ENCODE measurements at regions not wholly inside any gene's neighbourhood (a gene's known extent, or its start where the extent isn't known, plus 50 kb on each side); places are given as distances from the start of the nearest gene placed in this dataset.

DNA sequence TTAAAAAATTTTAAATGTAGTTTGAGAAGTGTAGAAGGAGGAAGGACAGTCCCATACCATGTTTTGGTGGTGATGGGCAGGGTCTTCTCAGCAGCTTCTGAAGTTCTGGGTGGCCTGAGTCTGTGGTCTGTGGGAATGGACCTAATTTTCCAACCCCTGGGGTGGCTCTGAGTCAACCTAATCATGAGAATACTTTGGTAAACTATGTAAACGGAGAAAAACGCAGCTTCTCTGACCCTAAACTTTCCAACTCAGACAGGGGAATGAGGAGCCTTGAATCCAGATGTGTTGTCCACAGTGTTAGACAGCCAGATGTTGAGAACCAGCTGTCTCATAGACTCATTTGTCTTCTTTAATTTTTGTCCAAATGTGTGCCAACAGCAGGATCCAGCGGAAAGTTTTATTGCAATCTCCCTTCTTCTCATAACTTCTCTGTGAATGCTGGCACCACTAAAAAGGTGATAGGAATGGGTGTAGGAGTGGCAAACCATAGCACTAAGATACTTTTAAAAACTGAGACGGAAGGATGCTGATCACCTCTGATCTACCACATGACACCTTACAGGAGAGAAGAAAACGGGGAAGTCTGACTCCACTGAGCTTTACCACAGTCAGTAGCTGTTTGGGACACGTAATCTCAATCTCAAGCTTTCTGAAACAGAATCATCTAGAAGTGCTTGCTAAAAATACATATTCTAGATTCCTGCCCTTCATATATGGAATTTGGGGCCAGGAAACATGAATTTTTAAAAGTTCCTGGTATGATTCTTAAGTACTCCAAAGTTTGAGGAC is 90.5 kb upstream of the PHYHIPL start:
- DNase-seq (ENCODE audit: low read depth): peak; percentile 30

DNA sequence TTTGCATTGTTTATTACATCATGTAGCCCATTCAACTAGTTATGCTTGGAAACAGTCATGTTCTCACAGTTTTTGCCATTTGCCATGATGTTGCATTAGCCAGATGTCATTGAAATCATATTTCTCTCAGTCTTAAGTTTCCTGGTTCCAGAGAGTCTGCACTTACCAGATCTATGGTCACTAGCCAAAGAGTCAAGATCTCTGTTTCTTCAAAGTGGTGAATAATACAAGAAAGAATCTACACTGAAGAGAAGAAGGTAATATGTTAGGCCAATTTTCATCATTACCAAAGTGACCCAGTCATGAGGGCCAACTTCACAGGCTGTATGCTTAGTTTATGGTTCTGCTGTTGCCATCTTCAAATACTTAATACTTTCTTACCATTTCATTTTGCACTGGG is 89.0 kb upstream of the PHYHIPL start:
- DNase-seq (ENCODE audit: low read depth): peak; percentile 32

DNA sequence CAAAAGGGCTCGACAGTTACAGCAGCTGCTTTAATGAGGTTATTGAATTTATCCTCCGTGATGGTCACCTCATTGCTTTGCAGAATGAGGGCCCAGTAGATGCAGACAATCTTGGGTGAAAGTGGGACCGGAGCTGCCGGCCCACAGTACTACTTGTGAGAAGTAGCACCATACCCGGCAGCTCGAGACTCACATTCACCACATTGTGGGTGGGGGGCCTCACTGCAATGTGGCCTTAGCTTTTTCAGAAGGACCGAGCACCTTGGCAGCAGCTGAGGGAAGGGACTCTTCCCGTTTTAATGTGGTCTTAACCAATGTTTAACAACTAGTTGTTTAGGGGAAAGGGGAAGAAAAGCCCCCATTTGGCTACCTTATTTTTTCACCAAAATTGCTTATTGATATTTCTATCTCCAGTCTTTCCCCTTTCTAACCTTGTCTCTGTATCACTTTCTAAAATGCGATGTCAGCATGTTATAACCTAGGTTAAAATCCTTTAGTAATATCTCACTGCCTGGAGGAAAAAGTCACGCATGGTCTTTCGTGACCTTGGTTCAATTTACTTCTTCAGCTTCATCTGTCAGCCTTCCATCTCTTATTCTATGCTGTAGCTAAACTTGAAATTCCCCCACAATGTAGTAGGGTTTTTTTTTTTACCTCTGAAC is 87.4 kb upstream of the PHYHIPL start:
- no peak for DNase-seq (ENCODE audit: low read depth)

DNA sequence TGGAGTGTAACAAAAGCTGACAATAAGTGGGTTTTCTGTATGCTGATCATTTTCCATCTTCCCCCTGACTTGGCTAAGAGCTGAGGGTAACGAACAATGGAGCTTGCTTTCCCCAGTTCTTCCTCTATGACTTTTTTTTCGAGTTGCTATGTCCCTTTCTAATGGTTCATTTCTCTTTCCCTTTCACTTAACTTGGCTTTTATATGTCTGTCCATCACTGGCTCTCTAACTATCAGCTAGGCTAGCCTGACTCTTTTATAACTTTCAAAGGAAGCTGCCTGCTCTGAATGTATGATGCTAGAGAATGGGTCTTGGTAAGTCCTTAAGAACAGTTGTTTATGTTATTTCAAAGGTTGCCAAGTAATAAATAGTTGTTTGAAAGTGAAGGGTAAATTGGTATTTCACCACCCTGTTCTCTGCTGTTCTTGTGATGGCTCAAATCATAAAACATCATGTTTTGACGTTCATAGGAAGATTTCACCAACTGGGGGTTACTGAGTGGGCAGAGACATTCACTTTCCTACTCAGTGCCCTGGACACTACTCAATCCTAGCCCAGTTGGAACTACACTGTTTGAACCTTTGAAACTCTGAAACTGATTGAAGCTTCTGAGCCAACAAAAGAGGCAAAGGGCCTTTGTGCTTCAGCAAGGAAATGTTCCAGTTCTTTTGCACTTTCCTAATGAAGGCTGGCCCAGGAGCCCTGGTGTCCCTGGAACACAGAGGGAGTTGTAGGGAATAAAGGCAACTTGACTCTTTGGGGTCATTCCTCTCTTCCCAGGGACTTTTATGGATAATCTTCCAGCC is 85.4 kb upstream of the PHYHIPL start:
- DNase-seq (ENCODE audit: low read depth): no peak

DNA sequence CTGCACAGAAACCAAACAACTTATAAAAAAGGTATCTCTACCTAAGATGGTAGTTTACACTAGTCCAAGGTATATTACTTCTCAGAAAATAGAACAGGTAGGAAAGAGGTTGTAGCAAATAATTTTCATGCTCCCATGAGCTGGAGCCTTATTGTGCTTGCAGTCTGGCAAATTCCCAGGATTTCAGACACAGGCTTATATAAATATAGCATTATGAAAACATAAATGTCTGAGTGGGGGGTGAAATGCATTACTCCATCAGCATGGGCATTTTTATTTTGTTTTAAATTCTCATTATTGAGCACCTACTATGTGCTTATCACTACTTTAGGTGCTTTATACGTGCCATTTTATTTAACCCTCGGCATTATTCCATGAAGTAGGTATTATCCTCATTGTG is 83.0 kb upstream of the PHYHIPL start:
- DNase-seq (ENCODE audit: low read depth): no peak

DNA sequence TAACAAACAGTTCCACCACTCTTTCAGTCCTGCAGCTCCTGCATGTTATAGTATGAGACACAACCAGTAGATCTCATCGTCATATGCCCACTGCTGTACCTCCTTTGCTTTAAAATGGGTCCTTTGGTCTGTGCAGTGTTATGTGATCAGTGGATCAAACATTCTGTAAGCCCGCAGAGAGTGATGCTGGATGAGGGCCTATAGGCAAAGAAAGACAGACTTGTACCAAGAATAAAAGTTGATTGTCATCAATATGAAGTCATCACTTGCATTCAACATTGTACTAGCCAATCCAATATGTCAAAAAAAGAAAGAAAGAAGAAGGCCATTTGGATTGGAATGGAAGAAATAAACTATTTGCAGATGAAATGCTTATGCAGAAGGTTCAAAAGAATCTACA is 79.8 kb upstream of the PHYHIPL start:
- no peak for DNase-seq (ENCODE audit: low read depth)

DNA sequence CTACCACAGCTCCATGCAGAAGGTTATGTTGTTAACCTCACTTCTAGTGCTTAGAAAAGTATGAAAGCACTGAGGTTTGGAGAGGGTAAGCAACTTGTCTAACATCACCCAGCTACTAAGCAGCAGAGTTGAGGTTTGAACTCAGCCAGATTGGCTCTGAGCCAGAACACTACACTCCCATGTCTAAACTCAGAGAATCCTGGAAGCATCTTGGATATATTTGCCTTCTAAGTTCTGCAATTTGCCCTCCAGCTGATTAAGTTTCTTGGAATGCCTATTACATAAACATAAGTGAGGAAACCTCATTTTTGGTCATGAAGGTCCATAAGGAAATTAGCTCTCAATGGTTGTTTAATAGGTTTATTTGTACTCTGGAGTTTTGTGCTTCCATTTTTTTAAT is 78.1 kb upstream of the PHYHIPL start:
- peak; percentile 84 for DNase-seq (ENCODE audit: low read depth)

DNA sequence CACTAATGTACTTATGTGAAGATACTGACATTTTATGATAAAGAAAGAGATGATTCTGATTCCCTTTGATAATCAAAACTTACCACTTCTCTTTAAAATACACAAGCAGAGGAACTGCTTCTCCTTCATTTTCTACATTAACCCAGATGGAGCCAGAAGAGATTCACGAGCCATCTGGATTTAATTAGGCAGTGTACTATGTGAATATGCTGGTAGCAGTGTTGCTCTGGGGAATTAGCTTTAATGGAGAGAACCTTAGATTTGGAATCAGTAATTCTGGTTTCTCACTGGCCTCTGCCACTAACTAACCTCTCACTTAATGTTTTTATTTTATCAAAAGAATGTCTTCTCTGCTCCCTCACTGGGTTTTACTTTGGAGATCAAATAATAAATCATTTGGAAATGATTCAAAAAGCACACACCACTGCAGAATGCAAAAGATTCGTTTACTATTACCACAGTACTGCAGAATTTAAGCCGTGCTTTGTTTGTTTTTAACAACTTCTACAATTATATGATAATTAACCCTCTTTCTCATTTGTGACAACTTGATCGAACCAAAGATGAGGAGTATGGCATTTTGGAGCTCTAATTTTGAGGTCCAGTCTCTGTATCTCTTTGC is 77.5 kb upstream of the PHYHIPL start:
- DNase-seq (ENCODE audit: low read depth): peak; percentile 66

DNA sequence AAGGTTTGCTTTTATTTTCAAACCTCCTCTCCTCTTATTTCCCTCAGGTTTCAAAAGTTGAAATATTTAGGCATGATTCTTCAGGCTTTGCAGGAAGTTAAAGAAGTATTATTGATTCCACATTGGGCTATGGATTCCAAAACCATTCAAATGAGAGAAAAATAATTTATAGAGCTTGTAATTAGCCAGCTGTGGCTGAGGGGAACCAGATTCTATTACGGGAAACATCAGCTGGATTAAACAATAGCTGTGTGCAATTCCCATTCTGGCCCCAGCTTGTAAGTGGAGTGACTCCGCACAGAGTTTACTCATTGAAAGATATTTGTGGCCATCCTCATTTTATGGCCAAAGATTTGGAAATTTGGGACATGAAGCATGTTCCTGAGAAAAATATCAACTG is 77.0 kb upstream of the PHYHIPL start:
- peak; percentile 28 for DNase-seq (ENCODE audit: low read depth)

DNA sequence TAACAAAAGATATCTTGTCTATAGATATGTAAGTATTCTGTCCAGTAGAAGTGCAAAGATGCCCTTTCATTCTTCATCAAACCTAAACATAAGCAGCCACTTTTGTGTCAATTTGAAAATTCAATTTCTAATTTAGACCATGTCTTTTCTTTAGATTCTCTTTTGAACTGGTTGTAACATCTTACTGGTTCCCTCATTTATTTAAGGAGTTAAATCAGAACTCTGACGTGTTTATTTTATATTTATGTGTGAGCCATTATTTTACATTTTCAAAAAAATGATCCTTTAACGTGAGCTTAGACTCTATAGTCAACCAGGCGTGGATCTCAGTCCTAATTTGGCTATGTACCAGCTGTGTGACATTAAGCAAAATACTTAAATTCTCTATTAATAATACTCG is 74.0 kb upstream of the PHYHIPL start:
- DNase-seq (ENCODE audit: low read depth): no peak

DNA sequence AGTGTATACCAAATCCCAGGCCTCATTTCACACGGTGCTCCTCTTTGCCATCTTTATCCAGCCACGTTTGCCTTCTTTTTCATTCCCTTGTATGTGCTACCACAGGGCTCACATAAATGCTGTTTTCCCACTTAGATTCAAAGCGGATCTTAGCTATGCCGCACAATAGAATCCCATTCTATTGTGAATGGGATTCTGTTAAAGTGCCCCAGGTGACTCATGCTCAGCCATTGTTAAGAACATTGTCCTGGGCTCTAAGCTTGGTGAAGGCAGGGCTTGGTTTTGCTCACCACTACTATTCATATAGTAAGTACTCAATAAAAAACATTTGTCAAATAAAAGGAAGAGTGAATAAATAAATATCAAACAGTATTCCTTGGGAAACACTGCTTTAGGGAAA is 72.3 kb upstream of the PHYHIPL start:
- DNase-seq (ENCODE audit: low read depth): no peak

DNA sequence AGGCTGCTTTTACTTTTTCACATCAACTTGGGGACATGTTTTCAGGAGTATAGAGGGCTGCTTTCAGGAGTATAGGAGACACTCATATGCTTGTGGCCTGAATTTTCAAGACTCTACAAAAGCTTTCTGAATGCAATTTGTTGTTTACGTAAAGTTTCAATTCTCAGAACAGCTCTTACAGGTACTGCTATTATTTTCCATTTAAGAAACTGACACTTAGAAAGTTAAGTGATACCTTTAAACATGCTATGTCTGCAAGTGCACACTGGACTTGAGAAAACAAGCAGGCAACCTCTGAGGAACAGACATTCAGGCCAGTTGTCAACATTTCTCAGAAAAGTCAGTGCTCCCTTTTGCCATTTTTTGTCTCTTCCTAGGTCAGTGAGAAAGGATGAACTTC is 70.0 kb upstream of the PHYHIPL start:
- no peak for DNase-seq (ENCODE audit: low read depth)

DNA sequence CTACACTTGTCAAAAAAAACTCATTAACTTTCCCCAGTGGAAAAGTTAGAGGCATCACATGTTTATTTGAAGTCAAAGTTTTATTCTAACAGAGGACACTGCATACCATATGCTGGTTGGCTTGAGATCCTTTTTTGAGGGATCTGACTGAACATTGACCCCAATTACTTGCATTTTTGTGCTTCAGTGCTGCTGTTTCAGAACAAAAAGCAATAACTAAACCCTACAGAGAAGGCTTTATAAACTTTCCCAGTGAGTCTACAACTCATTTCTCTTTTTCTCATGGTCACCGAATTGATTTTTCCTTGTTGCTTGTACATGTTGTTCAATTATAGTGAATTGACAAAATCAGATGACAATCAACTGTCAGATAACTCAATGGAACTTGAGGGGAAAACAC is 69.3 kb upstream of the PHYHIPL start:
- DNase-seq (ENCODE audit: low read depth): no peak

DNA sequence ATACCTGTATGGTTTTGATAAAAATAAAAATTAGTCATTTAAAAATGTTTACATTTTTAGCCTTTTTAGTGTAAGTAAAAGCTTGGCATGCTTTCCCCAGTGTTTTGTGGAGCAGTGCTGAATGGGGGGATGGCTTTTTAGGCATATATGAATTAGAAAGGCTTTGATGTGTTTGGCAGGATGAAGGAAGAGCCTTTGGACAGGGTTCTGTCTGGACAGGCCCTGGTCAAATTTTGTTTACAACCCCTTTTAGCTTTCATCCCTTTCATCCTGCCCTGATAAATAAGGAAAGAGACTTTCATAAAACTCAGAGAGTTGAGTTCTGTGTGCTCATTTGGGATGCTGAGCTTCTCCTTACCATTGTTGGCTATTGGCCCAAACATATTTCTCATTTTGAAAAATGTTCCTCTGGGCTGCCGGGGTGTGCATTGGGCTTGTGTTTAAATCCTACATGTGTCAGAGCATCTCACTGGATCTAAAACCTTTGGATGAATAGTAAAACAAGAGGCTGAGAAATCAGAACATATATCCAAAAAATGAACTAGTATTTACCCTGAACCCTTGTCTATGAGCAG is 68.1 kb upstream of the PHYHIPL start:
- DNase-seq (ENCODE audit: low read depth): no peak

DNA sequence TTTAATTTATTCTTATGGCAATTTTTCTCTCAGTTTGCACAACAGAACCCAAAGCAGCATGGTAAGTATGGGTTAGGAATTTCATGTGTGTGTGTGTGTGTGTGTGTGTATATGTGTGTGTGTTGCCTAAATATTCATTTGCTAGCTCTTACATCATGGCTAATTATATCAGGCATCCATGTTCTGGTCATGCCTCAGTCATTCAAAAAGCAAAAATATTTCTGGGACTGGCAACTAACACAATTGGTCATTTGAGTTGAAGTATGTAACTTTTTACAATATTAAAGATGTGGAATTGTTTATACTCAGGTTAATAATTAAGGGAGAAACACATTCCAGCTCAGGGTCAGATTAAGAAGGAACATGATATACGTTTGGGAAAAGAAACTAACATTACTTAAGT is 67.6 kb upstream of the PHYHIPL start:
- DNase-seq (ENCODE audit: low read depth): no peak

DNA sequence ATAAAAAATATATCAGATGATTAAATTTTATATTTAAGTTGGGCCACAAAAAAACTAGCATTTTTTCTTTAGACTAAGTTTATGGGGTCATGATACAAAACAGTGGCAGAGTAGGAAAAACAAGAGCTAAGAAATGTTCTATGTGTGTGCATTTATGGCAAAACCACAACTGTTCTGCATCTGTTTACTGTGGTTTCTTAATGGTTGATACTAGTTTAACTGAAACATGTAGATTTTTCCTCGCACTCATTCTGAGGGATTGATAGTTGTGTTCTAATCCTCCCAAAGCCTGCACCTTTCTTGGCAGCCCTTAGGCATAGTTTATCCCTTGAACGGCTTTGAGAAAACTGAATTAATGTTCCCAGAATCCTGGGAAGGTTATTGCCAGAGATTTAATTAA is 66.6 kb upstream of the PHYHIPL start:
- DNase-seq (ENCODE audit: low read depth): no peak

DNA sequence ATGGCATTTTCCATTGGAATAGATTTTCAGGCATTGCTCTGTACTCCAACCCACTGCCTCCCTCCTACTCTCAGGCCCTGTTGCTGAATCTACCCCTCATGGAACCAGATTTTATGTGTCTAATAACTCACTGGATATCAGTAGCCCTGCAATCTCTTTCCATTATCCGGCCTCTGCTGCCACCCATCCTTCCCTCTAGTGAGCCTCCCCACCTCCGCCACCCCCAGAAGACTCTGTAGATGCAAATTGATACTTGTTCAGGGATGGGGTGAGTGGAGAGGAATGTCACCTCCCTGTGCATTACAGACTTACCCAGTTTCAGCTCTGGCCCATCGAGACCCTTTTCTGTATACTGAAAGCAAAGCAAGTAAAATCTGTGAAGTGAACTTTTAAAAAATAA is 52.3 kb upstream of the PHYHIPL start:
- no peak for DNase-seq (ENCODE audit: low read depth)

DNA sequence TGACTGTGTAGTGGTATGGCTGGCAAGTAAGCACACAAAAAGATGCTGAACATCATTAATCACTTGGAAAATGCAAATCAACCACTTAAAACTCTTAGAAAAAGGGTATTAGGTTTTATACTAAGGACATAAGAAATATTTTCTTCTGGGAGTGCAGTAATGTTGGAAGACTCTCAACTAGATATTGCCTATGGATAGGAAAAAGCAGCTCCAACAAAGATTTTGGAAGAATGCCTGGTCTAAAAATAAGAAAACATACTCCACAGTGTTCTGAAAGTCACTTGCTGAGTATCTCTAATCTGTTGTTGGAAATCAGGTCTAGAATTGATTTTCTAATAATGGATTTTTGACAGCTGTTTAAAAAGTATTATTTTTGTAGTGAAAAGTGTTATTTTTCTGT is 50.8 kb upstream of the PHYHIPL start:
- no peak for DNase-seq (ENCODE audit: low read depth)

DNA sequence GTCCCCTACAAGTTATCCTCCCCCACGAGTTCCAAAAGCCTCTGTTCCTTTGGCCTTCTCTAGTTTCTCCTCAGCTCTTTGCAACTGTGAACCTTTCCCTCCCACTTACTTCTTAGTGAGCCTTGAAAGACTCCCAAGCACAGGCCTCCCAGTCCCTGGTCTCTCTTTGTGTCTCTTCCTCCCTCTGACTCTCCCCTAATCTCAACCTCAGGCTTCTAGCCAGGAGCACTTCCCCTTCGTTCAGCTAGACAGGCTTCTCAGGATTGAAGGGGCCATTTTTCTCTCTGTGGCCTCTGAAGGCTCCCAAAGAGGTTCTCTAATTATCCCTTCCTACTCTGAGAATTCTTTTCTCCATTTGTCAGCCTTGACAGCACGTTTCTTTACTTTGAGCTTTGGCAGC is 50.2 kb upstream of the PHYHIPL start:
- no peak for DNase-seq (ENCODE audit: low read depth)

Data from fibroblast of gingiva (primary cell).